Panc1 (cell line): ENCODE measurements at regions not wholly inside any gene's neighbourhood (a gene's known extent, or its start where the extent isn't known, plus 50 kb on each side); places are given as distances from the start of the nearest gene placed in this dataset.

Experiments used
- CTCF ChIP-seq: fragments of 450-650 bp; IDR thresholded peaks from 2 replicates; pipeline ENCODE4 v1.5.1; 2017; ENCODE audit warnings: mild to moderate bottlenecking
- POLR2AphosphoS5 ChIP-seq: IDR thresholded peaks from 2 replicates; pipeline ENCODE4 v1.6.1; 2012; ENCODE audit warnings: mild to moderate bottlenecking, low read depth, low read length, moderate library complexity
- REST ChIP-seq, 2 experiments: IDR thresholded peaks; 2 replicates each; pipeline ENCODE4 v1.6.1; 2011 to 2012; ENCODE audit warnings: low read depth in 2 of 2, control low read depth in 1 of 2, low read length in 1 of 2, mild to moderate bottlenecking in 1 of 2, moderate library complexity in 1 of 2; ENCODE audit not compliant: insufficient read depth in 1 of 2
- SIN3A ChIP-seq: IDR thresholded peaks from 2 replicates; pipeline ENCODE4 v1.6.1; 2012; ENCODE audit warnings: low read depth, mild to moderate bottlenecking, low read length, moderate library complexity, borderline replicate concordance; ENCODE audit not compliant: insufficient read depth
- TCF7L2 ChIP-seq: IDR thresholded peaks from 2 replicates; pipeline ENCODE4 v1.6.1; 2011; ENCODE audit warnings: mild to moderate bottlenecking, low read depth, low read length, inconsistent platforms

GRCh38 chr18:60099709-60100108 lies 199.9 kb downstream of the PMAIP1 start:
- TF ChIP-seq CTCF = no peak
- TF ChIP-seq POLR2AphosphoS5 = no peak
- TF ChIP-seq REST (IDR thresholded peaks at IDR 0.05; ENCODE audit: insufficient read depth in 1 of 2, low read depth in 2 of 2, low read length in 1 of 2) = no peak
- TF ChIP-seq TCF7L2 = no peak
- TF ChIP-seq SIN3A = no peak
